ENCODE measurements at regions not wholly inside any gene's neighbourhood (a gene's known extent, or its start where the extent isn't known, plus 50 kb on each side); places are given as distances from the start of the nearest gene placed in this dataset.

DNA sequence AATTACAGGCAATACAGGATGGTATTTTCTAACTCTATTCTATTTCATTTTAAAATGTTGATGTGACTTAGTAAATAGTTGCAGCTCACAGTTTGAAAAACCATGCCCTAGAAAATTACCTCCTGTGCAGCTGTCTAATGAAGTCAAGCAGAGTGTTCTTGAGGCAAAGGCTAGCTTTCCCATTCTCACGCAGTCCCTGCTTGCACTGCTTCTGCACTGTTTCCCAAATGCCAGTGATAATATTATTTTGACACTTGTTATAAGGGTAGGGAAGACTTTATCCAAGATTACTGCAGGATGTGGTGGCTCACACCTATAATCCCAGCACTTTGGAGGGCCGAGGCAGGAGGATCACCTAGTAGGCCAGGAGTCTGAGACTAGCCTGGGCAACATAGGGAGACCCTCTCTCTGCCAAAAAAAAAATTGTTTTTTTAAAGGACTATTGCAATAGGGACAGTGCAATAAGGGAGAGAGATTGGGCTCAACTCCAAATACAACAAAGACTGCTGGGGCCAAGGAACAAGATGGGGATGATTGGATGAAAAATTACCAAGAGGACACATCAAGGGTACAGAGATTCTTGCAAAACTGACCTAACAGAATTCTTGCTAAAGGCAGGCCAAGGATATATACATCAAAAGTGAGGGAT is 196.1 kb downstream of the LY86 start:
- no peak for DNase-seq

DNA sequence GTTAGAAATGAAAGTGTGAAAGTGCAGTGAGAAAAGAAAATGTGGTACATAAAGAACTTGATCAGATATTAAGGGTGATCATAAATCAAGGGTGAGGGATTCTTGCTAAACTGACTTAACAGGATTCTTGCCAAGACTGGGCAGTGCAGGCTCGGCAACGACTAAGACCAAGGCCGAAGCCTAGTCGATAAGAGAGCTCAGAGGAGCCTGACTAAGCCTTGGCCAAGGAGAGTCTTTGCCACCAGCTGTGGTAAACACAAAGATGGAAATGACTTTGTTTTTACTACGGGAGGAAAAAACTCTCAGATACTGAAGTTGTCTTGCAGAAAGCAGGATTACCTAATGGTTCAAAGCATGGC is 196.6 kb downstream of the LY86 start:
- DNase-seq = no peak

DNA sequence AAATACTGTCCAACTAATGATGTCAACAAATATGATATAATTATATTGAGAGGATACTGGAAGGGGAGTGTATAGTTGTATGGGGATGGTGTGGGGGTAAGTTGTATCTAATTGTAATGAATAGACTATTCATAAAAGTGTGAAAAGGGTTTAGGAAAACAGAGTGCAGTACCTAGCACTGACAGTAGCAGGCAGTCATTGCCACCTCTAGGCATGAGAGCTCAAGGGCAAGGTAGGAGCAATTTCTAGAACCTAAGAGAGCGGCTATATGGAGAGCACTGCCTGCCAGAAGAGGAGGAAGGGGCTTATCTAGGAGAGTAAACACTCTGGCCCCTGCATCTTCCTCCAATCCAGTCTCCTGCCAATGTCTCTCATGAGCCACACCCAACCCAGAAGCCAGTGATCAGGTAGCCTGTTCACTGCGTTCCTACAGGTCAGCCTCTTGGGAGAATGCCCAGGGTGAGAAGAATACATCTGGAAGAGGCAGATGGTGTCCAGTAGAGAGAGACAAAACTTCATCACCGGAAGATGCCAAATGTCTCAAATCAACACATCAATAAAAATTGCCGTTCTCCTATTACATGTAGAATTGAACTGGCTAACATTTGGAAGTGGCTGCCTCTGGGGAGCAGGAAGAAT is 200.0 kb downstream of the LY86 start:
- no peak for DNase-seq

DNA sequence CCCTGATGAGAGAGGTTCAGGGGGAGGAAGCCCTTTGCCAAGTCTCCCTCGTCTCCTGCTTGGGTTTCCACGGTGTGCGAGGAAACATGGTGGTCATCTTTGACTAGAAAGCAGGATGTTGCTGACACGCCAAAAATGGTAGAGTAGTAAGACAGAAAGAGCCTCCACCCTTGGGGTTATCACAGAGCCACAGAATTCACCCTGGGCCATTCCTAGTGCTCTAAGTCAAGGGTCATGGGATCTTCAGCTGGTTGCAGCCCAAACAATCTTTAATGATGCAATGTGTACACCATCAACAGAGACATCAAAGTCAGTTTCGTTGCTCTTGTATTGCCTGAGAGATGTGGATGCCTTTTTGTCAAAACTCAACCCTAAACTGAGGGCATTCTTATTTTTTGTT is 201.9 kb downstream of the LY86 start:
- DNase-seq = no peak

DNA sequence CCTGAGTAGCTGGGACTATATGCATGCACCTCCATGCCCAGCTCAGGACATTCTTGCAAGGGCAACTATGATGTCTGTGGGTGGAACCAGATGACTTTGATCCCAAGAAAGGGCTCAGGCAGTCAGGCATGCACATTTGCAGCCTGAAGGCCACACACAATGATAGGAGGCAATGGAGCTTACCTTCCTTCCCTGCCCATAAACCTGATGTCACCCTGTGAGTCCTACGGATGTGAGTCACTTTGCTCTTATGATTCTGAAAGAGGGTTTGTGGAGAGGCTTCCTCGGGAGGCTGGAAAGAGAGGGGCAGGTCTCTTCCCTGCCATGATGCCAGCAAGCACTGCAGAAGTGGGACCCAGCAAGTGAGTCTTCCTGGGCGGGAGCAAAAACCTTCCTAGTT is 202.4 kb downstream of the LY86 start:
- DNase-seq = no peak

DNA sequence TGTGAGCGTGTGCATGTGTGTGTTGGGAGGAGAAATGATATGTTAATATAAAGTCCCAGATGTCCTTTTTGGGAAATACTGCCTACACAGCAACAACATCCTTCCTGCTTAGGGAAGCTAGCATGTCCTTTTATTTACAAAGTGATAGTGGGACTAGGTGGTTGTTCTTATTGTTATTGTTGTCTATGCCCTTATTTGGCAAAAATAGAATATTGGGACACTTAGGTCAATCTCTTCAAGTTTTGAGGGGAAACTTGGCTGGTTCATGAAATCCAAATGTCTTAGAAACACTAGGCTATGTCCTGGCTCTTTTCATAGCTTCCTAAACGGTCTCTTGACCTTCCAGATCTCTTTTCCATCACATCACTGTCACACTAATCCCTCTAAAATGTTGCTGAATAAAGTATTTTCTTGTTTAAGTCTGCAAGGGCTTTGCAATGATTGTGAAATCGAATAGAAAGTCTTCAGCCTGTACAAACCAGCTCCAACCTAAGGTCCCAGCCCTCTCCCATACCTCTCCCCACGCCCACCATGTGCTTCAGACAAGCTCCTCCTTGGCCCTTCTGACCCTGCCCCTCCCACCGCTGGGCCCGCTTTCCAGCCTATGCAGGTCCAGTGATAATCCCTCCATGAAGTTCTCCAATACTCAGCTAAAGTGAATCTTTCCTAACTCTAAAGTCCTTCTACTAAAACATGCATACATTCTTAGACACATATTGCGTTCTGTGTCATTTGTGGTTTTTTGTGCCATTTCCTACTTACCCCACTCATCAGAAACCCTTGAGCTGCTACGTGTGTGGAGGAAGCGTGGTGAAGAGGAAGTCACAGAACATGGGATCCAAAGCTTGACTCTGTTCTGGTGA is 205.1 kb downstream of the LY86 start:
- no peak for DNase-seq

DNA sequence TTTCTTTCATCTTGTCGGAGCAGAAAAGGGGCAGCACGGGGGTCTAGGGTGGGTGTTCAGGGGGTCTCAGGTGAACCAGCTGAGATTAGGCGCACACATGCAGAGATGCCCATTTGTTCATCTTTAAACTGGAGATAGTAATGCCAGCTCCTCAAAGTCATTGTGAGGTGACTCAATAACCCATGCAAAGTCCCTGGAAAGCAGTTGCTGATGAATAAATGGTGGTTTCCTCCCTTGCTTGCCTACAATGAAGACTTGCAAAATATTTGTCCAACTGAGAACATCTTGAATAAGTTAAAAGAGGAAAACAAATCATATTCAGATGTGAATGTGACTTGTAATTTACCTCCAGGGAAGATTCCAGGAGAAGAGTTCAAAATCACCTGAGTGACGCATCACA is 206.9 kb downstream of the LY86 start:
- no peak for DNase-seq

DNA sequence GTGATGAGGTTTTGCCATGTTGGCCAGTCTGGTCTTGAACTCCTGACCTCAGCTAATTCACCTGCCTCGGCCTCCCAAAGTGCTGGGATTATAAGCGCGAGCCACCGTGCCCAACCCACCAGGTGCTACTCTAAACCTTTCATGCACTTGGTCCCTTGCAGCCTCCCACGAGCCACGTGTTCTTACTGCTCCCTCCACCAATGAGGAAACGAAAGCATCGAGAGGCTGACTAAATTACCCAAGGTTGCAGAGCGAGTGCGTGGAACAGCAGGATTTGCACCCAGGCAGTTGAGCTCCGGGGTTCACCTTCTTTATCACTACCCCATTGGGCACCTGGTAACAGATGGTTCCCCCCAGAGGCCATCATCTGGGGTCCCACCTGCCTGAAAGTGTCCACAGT is 208.3 kb downstream of the LY86 start:
- no peak for DNase-seq

DNA sequence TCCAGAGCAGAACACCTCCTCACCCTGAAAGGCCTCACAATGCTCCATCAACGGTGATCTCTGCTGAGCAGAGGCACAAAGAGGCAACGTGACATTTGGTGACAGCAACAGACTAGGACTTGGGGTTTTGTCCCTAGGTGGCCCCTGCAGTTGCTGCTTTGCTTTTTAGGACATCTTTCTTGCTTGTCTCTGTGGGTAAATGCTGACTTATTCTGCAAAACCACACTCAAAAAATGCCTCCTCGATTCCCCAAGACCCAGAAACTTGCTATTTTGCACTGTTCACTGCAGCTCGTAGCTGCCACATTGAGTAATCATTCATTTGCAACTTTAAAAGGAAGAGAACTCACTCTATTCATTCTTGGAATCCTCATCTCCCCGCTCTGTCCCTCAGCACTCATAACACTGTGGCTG is 209.9 kb downstream of the LY86 start:
- DNase-seq = no peak

DNA sequence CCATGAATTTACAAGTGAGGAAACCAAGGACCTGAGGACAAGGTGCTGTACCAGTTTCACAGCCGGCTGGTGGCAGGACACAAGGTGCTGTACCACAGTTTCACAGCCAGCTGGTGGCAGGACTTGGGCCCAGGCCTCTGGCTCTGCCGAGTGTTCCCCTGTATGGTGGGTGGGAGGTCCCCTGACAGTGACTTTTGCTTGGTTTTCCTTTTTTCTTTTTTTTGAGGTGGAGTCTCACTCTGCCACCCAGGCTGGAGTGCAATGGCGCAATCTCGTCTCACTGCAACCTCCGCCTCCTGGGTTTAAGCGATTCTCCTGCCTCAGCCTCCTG is 212.4 kb downstream of the LY86 start:
- no peak for DNase-seq

DNA sequence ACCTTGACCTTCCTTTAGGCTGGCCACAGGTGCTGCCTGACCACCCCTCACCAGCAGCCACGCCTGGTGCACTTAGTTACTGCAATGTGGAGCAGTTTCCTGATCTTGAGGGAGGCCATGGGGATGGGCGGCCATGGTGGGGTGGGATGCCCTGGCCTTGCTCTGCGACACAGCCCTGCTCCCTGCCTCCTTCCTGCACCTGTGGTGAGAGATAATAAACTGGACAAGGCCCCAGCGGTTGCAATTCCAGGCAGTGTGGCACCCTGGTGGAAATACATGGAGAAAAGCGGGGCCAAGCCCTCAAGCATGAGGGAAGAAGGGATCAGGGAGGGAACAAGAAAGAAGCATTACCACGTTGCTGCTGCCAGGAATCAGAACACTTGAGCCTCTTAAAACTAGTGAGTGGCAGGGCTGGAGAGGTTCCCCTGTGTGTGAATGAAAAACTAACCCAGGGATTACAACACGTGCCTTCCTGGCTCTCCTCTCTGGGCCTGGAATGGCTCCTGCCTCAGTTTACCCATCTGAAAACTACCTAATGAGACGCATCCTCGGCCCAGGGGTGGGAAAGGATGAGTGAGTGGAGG is 213.2 kb downstream of the LY86 start:
- DNase-seq = no peak

DNA sequence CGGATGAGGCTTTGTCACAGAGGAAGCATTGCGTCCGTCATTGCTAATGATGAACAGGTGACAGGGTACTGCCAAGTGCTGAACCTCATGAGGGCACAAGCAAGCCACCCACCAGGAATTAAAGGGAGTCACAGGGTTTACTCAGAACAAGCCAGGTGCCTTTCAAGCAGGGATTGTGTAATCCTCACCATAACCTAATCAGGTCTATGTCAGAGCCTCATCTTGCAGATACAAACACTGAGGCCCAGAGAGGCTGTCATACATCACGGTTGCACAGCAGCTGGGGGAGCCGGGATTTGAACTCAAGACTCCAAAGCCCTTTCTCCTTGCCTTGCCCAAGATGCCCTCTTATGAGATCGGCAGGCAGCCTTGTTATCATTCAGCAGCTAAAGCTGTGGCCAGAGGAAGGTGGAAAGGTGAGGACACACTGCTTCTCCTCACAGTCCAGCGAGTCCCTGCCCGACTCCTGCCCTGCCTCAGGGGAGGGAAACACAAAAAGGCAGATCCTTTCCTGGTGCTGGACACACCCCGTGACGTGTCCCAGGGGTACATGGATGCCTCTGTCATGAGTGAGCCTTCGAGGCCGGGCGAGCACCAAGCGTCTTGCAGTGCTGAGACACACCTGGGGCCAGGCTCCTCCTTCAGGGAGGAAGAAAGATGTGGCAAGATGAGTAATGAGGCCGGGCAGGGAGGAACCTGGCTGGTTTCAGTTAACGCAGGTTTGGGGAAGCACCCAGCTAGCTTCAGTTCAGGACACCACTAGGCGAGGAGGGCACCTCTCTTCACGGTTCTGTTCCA is 214.9 kb downstream of the LY86 start:
- DNase-seq = no peak

DNA sequence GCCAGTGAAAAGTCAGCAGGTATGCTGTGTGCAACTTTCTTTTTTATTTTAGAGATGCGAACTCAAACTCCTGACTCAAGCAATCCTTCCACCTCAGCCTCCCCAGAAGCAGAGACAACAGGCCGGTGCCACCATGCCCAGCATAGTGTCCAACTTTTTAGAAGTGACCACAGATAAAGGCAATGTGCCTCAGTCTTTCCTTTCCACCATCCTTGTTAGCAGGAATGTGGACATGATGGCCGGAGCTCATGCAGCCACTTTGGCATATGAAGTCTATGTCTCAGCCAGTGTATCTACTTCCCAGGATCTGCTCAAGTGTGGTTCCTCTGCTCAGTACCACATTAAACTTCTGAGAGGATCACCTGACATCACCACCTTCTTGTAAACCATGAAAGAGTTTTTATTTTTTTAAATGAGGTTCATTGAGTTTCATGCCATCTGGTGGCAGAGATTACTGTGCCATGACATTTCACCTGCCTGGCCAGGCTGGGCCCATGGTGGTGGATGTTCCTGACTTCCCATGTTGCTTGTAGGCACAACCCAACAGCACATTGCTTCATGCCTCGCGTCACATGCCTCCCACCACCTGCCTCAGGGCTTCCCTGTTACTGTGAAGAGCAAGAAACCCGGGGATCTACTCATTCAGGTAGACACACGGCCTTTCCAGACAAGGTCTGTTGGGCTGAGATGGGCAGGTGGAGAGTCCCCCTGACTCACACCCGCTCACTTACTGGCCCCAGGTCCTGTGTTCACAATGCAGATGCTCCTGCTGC is 216.5 kb downstream of the LY86 start:
- no peak for DNase-seq

DNA sequence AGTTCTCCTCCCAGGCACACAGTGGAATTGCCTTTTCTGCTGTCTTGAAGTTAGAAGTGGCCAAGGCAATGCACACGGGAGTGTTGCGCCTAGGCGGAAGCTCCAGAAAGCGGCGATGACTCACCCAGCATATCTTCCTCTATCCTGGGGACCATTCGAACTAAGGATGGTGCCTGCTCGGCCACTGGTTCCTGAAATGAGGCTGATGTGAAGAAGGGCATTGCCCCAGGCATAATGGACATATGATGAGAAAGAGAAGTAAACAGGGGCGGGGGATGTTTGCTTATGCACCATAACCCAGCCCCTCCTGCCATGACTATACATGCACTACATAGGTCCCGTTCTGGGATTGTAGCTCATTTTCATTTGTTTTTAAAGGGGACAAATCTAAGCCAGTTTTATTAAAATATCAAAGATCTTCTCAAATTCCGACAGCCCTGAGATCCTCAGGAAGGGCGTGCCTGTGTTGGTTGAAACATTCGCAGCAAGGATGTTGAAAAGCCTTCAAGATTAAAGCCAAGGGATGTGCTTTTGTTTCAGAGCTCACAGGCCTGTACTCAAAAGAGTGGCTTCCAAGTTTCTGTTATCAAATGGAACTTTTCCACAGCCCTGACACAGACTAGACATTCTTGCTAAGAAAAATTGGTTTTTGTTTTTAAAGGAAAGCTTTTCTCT is 218.5 kb downstream of the LY86 start:
- no peak for DNase-seq

DNA sequence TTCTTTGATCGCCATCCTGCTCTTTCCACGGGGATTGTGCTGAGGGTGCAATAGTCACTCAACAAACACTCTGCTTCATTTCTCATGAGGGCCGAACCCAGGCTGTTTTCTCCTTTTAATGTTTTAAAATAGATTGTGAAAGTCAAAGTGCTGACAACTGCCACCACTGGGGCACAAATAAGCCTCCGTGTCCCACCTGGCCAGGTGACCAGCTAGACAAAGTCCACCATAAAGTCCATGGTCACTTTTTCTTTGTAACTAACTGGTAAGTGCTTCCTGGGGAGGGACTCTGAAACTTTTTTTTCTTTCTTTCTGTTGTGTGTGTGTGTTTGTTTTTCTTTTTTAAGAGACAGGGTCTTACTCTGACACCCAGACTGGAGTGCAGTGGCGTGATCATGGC is 219.8 kb downstream of the LY86 start:
- DNase-seq = no peak

DNA sequence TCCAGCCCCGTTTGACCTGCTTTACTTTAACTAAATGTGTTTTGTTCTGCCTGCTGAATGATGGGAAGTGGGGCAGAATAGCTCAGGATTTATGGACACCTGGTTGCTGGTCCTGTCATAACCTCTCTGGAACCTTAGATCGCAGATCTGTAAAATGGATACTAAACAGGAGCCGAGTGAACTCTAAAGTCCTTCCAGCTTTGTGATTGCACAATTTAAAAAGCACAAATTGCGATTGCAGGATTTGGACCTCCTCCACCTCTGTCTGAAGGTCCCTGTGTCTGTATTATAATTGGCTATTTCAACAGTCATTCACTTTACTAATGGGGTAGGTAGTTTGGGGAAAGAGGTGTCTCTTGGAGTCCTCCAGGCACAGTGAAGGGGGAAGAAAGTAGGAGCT is 220.4 kb downstream of the LY86 start:
- no peak for DNase-seq

DNA sequence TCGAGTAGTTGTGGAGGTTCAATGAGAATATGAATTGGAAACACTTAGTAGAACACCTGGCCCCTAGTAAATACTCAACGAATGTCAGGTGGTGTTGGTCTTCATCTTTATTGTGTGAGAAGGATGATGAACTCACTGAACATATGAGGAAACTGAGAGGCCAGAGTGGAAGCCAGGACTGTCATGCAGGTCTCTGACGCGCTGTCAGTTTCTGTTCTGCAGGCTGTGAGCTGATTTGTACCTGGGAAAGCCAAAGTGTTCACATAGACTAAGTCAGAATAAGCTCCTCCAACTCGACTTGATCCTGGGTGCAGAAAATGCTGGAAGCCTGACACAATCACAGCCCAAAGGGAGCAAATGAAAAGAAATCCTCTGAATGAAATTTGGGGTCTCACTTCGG is 222.2 kb downstream of the LY86 start:
- DNase-seq = no peak

DNA sequence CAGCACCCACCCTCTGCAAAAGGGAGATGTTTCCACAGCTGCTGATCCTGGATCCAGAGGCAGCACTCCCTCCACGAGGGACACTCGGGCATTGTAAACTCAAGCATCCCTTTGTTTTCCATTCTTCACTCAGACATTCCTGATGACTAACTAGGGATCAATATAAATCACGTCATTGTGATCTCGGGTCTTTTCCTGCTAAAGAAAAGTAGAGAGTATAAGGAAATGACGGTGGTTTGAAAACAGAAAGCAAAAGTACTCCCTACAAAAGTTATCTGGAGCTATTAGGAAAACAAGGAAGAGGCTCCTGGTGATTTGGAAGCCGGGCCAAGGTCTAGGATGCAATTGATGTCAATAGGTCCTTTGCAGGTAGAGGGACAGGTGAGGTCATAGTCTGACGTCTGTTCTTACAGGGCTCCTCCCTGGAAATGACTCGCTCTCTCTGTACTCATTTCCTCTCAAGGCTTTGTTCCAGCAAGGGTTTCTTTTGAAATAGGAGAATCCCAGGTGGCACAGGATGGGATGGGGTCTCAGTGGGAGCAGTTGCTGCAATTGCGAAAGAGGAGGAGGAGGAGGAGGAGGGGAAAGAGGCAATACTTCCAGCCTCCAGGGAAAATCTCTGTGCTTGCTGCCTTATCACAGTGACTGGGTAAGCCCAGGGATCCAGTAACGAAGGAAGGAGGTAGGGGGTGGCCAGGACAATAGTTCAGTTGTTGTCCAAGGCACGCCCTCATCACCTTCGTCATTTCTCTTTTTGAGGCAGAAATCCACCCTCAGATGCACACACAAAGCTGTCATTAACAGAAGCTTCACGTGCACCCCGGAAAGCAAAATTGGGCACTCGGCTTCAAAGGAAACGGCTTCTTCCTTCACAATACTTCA is 222.8 kb downstream of the LY86 start:
- DNase-seq = no peak

DNA sequence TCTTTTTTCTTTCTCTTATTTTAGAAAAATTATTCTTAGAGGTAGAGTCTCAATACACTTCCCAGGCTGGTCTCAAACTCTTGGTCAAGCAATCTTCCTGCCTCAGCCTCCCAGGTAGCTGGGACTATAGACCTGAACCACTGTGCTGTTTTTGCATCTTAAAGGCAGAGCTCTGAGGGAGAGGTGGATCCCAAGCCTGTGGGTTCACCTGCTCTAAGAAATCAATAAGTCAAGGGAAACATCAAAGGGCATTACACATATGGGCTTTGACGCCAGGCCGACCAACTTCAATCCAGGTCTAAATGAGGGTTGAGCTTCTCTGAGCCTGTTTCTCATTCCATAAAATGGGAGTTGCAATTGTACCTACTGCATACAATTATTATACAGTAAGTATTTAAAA is 223.9 kb downstream of the LY86 start:
- DNase-seq = no peak

DNA sequence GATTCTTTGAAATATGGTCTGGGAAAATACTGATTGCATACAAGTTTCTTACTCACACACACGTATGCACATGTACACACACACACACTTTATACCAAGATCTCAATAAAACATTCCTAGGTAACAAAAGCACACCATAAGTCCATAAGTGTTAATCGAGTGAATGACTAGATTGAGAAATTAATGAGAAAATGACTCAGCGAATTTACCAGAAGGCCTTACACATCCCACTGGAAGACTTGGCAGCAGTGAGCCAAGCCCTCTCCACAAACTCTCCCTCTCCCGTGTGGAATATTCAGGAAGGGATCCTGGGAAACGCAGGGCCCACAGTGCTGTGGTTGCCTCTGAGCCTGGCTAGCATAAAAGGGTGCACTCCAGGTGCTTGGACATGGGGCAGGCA is 227.2 kb downstream of the LY86 start:
- DNase-seq = no peak

DNA sequence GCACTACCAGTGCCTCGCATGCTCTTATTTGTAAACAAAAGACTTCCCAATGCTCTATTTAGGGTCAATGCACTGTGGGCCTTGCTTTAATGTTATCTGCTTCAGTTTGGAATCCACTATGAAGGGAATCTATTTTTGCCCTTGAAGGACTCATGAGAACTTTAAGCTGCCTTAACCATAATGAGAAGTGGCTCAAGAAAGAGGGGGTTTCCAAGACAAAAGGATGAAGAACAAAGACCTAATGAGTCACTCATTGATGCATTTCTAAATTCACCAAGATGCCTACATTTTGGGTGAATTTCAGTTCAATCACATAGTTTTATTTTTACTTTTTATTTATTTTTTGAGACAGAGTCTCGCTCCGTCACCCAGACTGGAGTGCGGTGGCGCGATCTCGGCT is 228.2 kb downstream of the LY86 start:
- DNase-seq = no peak
